ENCODE measurements at regions not wholly inside any gene's neighbourhood (a gene's known extent, or its start where the extent isn't known, plus 50 kb on each side); places are given as distances from the start of the nearest gene placed in this dataset.

DNA sequence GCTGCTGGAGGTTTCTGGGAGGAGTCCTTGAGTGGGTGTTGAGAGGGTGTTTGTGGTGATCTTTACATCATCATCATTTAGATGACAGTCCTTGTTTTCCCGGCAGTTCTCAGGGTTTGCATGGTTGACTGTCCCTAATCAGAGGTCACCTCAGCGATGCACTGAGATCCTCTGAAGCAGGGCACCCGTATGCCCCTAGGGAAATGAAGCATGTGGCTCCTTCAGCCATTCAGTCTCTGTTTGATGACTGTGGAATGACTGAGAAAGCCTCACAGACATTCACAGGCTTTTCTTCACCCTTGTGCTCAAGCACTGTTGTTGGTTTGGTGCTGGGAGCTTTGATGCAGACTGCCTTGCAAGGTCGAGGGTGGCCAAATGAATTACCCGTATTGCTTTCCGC is 474.7 kb downstream of the SPRY1 start:
- Histone ChIP-seq H3K36me3 (replicated peaks) (no peaks in the 10 kb centered on the region), H3K27me3 (replicated peaks) (no peaks in the 10 kb centered on the region), H3K27ac (no peak overlapping the region), H3K4me3 (ENCODE audit: low read depth, low read length) (no peak overlapping the region)
- no peak for DNase-seq
- in situ Hi-C loops (cut with HindIII; ENCODE audit: low pct_ligation_motif_present, low sequenced_read_pairs) = no loop called here
- TF ChIP-seq, protein P1, sequence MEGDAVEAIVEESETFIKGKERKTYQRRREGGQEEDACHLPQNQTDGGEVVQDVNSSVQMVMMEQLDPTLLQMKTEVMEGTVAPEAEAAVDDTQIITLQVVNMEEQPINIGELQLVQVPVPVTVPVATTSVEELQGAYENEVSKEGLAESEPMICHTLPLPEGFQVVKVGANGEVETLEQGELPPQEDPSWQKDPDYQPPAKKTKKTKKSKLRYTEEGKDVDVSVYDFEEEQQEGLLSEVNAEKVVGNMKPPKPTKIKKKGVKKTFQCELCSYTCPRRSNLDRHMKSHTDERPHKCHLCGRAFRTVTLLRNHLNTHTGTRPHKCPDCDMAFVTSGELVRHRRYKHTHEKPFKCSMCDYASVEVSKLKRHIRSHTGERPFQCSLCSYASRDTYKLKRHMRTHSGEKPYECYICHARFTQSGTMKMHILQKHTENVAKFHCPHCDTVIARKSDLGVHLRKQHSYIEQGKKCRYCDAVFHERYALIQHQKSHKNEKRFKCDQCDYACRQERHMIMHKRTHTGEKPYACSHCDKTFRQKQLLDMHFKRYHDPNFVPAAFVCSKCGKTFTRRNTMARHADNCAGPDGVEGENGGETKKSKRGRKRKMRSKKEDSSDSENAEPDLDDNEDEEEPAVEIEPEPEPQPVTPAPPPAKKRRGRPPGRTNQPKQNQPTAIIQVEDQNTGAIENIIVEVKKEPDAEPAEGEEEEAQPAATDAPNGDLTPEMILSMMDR (IDR thresholded peaks at IDR 0.05; ENCODE audit: low read depth, low read length, missing control alignments) = no peak

DNA sequence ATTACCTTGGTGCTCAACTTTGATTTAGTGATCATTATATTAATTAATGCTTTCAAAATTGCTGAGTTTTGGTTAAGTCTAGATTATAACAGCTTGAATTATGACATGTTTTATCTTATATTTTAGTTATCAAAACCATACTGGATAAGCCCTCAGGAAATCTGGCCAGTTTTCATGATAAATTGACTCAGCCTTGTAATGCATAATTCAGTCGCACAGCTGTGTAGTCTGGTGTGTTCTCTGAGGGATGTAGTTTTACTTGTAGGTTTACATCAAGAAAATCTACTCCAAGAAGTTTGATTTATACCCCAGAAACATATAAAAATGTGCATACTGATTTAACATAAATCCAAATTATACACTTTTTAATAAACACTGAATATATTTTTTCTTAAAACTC is 477.5 kb downstream of the SPRY1 start:
- DNase-seq = no peak
- Histone ChIP-seq H3K36me3 (replicated peaks) (no peaks in the 10 kb centered on the region), H3K4me3 (ENCODE audit: low read depth, low read length) (no peak overlapping the region), H3K27ac (no peak overlapping the region), H3K27me3 (replicated peaks) (no peaks in the 10 kb centered on the region)
- in situ Hi-C loops (cut with HindIII; ENCODE audit: low pct_ligation_motif_present, low sequenced_read_pairs) = no loop called here
- TF ChIP-seq, protein P1 (IDR thresholded peaks at IDR 0.05; ENCODE audit: low read depth, low read length, missing control alignments) = no peak

DNA sequence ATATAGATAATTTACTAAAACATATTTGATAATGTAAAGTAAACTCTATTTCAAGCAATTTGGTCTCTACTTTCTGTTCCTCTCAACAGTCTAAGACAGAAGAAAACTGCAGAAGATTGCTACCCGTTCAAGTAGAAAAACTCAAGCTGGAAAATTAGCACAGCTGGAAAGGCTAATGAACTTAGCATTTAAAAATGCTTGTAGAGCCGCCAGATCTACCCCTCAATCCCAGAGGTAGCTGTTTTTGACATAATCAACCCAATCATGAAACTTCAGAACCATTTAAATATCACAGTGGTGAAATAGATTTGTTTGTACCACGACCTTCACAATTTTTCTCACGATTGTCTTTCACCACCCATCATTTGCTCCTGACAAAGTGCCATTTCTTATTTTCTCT is 479.5 kb downstream of the SPRY1 start:
- H3K27ac ChIP-seq = no peak overlapping the region
- H3K27me3 ChIP-seq (replicated peaks) = no peaks in the 10 kb centered on the region
- H3K36me3 ChIP-seq (replicated peaks) = no peaks in the 10 kb centered on the region
- in situ Hi-C loops (cut with HindIII; ENCODE audit: low pct_ligation_motif_present, low sequenced_read_pairs) = no loop called here
- no peak overlapping the region for H3K4me3 ChIP-seq (ENCODE audit: low read depth, low read length)
- DNase-seq = no peak
- TF ChIP-seq, protein P1 (IDR thresholded peaks at IDR 0.05; ENCODE audit: low read depth, low read length, missing control alignments) = no peak

DNA sequence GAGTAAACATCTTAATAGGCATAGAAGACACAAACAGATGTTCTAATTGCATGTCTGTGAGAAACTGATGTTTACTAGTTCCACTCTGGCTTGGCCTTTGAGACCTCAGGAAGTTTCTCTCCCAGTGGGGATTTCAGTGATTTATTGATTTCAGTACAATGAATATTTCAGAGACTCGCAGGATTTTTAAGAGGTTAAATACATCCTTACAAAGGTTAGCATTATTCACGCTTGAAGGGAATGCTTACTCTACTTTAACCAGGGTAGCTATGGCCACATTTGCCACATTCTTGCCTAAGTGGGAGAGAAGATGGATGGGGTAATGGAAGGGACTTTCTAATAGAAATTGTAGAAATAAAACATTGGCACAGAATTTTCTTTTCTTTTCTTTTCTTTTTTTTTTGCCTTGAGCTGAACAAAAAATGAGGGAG is 480.1 kb downstream of the SPRY1 start:
- no peak for DNase-seq
- no peak overlapping the region for H3K4me3 ChIP-seq (ENCODE audit: low read depth, low read length)
- H3K27ac ChIP-seq = no peak overlapping the region
- no peaks in the 10 kb centered on the region for H3K27me3 ChIP-seq (replicated peaks)
- TF ChIP-seq, protein P1 (IDR thresholded peaks at IDR 0.05; ENCODE audit: low read depth, low read length, missing control alignments) = no peak
- in situ Hi-C loops (cut with HindIII; ENCODE audit: low pct_ligation_motif_present, low sequenced_read_pairs) = no loop called here
- no peaks in the 10 kb centered on the region for H3K36me3 ChIP-seq (replicated peaks)

DNA sequence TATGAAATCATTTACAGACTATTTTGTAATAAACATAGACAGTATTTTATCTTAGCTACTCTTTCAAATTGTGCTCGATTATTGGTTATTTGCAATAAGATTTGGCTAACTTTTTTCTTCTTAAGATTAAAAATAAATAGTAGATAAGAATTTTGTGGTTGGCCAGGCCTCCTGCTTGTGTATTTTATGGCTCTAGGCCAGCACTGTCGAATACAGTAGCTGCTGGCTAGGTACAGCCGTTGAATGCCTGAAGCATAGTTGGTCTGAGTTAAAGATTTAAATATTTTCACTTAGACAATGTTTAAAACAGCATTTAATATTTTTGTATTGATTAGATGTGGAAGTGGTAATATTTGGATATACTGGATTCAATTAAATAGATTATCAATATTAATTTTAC is 481.0 kb downstream of the SPRY1 start:
- Histone ChIP-seq H3K27ac (no peak overlapping the region), H3K27me3 (replicated peaks) (no peaks in the 10 kb centered on the region), H3K4me3 (ENCODE audit: low read depth, low read length) (no peak overlapping the region), H3K36me3 (replicated peaks) (no peaks in the 10 kb centered on the region)
- TF ChIP-seq, protein P1 (IDR thresholded peaks at IDR 0.05; ENCODE audit: low read depth, low read length, missing control alignments) = no peak
- in situ Hi-C loops (cut with HindIII; ENCODE audit: low pct_ligation_motif_present, low sequenced_read_pairs) = no loop called here
- peak; percentile 63 for DNase-seq

DNA sequence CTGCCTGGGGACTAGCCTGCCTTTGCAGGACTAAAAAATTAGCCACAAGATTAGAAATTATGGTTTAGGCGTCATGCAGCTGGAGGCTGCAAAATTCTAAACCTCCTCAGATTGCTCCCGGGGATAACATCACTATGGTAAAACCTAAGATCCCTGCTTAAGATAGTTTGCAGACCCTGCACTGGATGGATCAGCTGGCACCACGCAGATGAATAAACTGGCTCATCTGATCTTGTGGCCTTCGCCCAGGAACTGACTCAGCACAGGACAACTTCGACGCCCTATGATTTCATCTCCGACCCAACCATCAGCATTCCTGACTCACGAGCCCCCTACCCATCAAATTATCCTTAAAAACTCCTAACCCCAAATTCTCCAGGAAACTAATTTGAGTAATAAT is 482.4 kb downstream of the SPRY1 start:
- Histone ChIP-seq H3K4me3 (ENCODE audit: low read depth, low read length) (no peak overlapping the region), H3K27ac (no peak overlapping the region), H3K27me3 (replicated peaks) (no peaks in the 10 kb centered on the region), H3K36me3 (replicated peaks) (no peaks in the 10 kb centered on the region)
- TF ChIP-seq, protein P1 (IDR thresholded peaks at IDR 0.05; ENCODE audit: low read depth, low read length, missing control alignments) = no peak
- no peak for DNase-seq
- in situ Hi-C loops (cut with HindIII; ENCODE audit: low pct_ligation_motif_present, low sequenced_read_pairs) = no loop called here

All from brain microvascular endothelial cell (primary cell).